PFSK-1 (cell line): ENCODE measurements at regions not wholly inside any gene's neighbourhood (a gene's known extent, or its start where the extent isn't known, plus 50 kb on each side); places are given as distances from the start of the nearest gene placed in this dataset.

Experiments
- POLR2AphosphoS5 ChIP-seq: IDR thresholded peaks from 2 replicates; pipeline ENCODE4 v1.6.1; 2012; ENCODE audit warnings: low read depth, mild to moderate bottlenecking, control low read depth, low read length, moderate library complexity
- REST ChIP-seq, 2 experiments: IDR thresholded peaks; 2 replicates each; pipeline versions ENCODE4 v1.6.1 to v1.8.0; 2011 to 2012; ENCODE audit warnings: low read depth in 2 of 2, low read length in 2 of 2, control low read depth in 1 of 2, inconsistent platforms in 1 of 2, mild to moderate bottlenecking in 1 of 2, moderate library complexity in 1 of 2; ENCODE audit not compliant: insufficient read depth in 1 of 2
- SIN3A ChIP-seq: IDR thresholded peaks from 2 replicates; pipeline ENCODE4 v1.6.1; 2012; ENCODE audit warnings: mild to moderate bottlenecking, low read length, moderate library complexity, borderline replicate concordance; ENCODE audit not compliant: insufficient read depth
- TAF1 ChIP-seq: IDR thresholded peaks from 2 replicates; pipeline ENCODE4 v1.6.1; 2012; ENCODE audit warnings: low read length, control low read depth, borderline replicate concordance; ENCODE audit not compliant: insufficient read depth

- TF ChIP-seq POLR2AphosphoS5 (no peak), TAF1 (no peak), REST (IDR thresholded peaks at IDR 0.05; ENCODE audit: insufficient read depth in 1 of 2, low read depth in 2 of 2, low read length in 2 of 2) (no peak), SIN3A (no peak)
Measured at GRCh38 chr11:98423933-98424332, 596.8 kb upstream of the CNTN5 start.
